K562 (cell line): ENCODE measurements at regions not wholly inside any gene's neighbourhood (a gene's known extent, or its start where the extent isn't known, plus 50 kb on each side); places are given as distances from the start of the nearest gene placed in this dataset.

Experiments used
- ATAC-seq: fragments of 200-7000 bp; cut with Tn5 transposase; 3 replicates; pipeline ENCODE4 v1.9.1; 2020; ENCODE audit warnings: moderate library complexity
- BruUV-seq: library from RNA; stranded (reverse); fragments of 400-500 nt; replicated peaks from 2 replicates; lab custom pipeline; 2021; lab: Mats Ljungman, UMichigan
- CTCF ChIA-PET: fragments of 300-600 bp; formaldehyde crosslinking; extraction: SDS; loops from one replicate; lab custom pipeline; 2021; ENCODE audit warnings: low intra/inter-chr PET ratio; lab: Yijun Ruan, JAX
- POLR2A ChIA-PET: fragments of 300-600, 350-650 bp; sonication (Branson Sonifier 250); formaldehyde crosslinking; extraction: SDS; loops from one replicate; lab custom pipeline; 2021; ENCODE audit warnings: antibody characterized with exemption, inconsistent platforms; lab: Yijun Ruan, JAX
- DNase-seq, 4 experiments: peaks; one replicate each; pipeline versions ENCODE4 v3.0.0 to v3.0.0-alpha.2; 2011 to 2018; ENCODE audit warnings: low spot score in 3 of 4, mixed read lengths in 3 of 4; ENCODE audit errors: extremely low read depth in 1 of 4
- FAIRE-seq: peaks from 2 replicates; lab custom pipeline; 2011; peaks lifted over from hg19 to GRCh38; lab: Jason Lieb, UNC
- H2AFZ ChIP-seq: 2 replicates; pipeline ENCODE4 v1.6.0; 2011; ENCODE audit warnings: low read depth, low read length, control low read depth, inconsistent platforms
- H3K27ac ChIP-seq: fragments of 200-600 bp; 3 replicates; pipeline ENCODE4 v1.8.0; 2011; ENCODE audit warnings: low read depth, mild to moderate bottlenecking, control low read depth, inconsistent platforms, low read length, moderate library complexity, mixed read lengths; ENCODE audit errors: extremely low read depth
- H3K27me3 ChIP-seq, 2 experiments: fragments of 300-600 bp in 1 of 2; 2 replicates in 1 of 2; 3 replicates in 1 of 2; pipeline versions ENCODE4 v1.6.0 to v1.8.0; 2011; ENCODE audit warnings: inconsistent platforms in 2 of 2, low read length in 2 of 2, mild to moderate bottlenecking in 1 of 2, mixed read lengths in 1 of 2, moderate library complexity in 1 of 2; ENCODE audit not compliant: control insufficient read depth in 2 of 2, insufficient read depth in 2 of 2
- H3K36me3 ChIP-seq: fragments of 300-600 bp; 3 replicates; pipeline ENCODE4 v1.8.0; 2011; ENCODE audit warnings: mild to moderate bottlenecking, low read length, inconsistent platforms; ENCODE audit not compliant: control insufficient read depth, insufficient read depth
- H3K4me1 ChIP-seq, 2 experiments: fragments of 200-600 bp in 1 of 2; replicated peaks in 1 of 2; 2 replicates in 1 of 2; 3 replicates in 1 of 2; pipeline versions ENCODE4 v1.5.1 to v1.8.0; 2011; ENCODE audit warnings: inconsistent platforms in 2 of 2, low read length in 2 of 2, mild to moderate bottlenecking in 1 of 2, mixed read lengths in 1 of 2, moderate library complexity in 1 of 2; ENCODE audit not compliant: control insufficient read depth in 2 of 2, insufficient read depth in 2 of 2
- H3K4me2 ChIP-seq: 2 replicates; pipeline ENCODE4 v1.6.1; 2011; ENCODE audit warnings: low read length, control low read depth, inconsistent platforms, mixed read lengths; ENCODE audit not compliant: insufficient read depth
- H3K4me3 ChIP-seq: fragments of 200-600 bp; sonication (generic), shearing (Covaris generic); 2 replicates; pipeline ENCODE4 v1.5.1; 2016; ENCODE audit warnings: control low read depth, inconsistent platforms
- H3K79me2 ChIP-seq: fragments of 200-600 bp; 3 replicates; pipeline ENCODE4 v1.8.0; 2011; ENCODE audit warnings: low read length, inconsistent platforms; ENCODE audit not compliant: control insufficient read depth, insufficient read depth
- H3K9ac ChIP-seq, 2 experiments: 2 replicates each; pipeline versions ENCODE4 v1.6.0 to v1.6.1; 2011; ENCODE audit warnings: low read depth in 2 of 2, low read length in 2 of 2, control low read depth in 1 of 2, inconsistent platforms in 1 of 2, mild to moderate bottlenecking in 1 of 2, mixed read lengths in 1 of 2; ENCODE audit not compliant: insufficient read depth in 1 of 2
- H3K9me1 ChIP-seq: one replicate; pipeline ENCODE4 v1.6.0; 2011; ENCODE audit warnings: inconsistent platforms, mild to moderate bottlenecking, low read length, moderate library complexity; ENCODE audit not compliant: control insufficient read depth, insufficient read depth
- H3K9me3 ChIP-seq: replicated peaks from 2 replicates; pipeline ENCODE4 v1.5.1; 2011; ENCODE audit warnings: low read depth, low read length, inconsistent platforms; ENCODE audit not compliant: control insufficient read depth, insufficient read depth
- H4K20me1 ChIP-seq: replicated peaks from 2 replicates; pipeline ENCODE4 v1.6.1; 2011; ENCODE audit warnings: low read length, inconsistent platforms, mixed read lengths; ENCODE audit not compliant: control insufficient read depth, insufficient read depth
- ARNT ChIP-seq, 2 experiments: fragments of 450-650 bp; IDR thresholded peaks; 2 replicates each; pipeline ENCODE4 v1.6.1; 2016; ENCODE audit warnings: mild to moderate bottlenecking in 1 of 2
- C11orf30 ChIP-seq: fragments of 450-650 bp; IDR thresholded peaks from 2 replicates; pipeline ENCODE4 v1.6.1; 2016; ENCODE audit warnings: low read depth, mild to moderate bottlenecking
- CBFB ChIP-seq: sonication (generic); formaldehyde crosslinking; IDR thresholded peaks from 2 replicates; pipeline ENCODE4 v1.4.0; 2020; ENCODE audit warnings: mild to moderate bottlenecking, missing genetic modification reagents
- KLF10 ChIP-seq: fragments of 250-450 bp; sonication (Bioruptor Pico); IDR thresholded peaks from 2 replicates; pipeline ENCODE4 v1.6.1; 2021; ENCODE audit warnings: matching md5 sums
- NCOA4 ChIP-seq: fragments of 450-650 bp; IDR thresholded peaks from 2 replicates; pipeline ENCODE4 v1.6.1; 2018; ENCODE audit warnings: mild to moderate bottlenecking; ENCODE audit not compliant: partially characterized antibody
- RBM17 ChIP-seq: fragments of 200-400 bp; formaldehyde crosslinking; IDR thresholded peaks from 2 replicates; pipeline ENCODE4 v1.6.1; 2017; ENCODE audit warnings: low read depth, mild to moderate bottlenecking, low read length, borderline replicate concordance
- RBM25 ChIP-seq: fragments of 200-400 bp; formaldehyde crosslinking; IDR thresholded peaks from 2 replicates; pipeline ENCODE4 v1.6.1; 2018; ENCODE audit warnings: low read length, low read depth, moderate library complexity; ENCODE audit not compliant: severe bottlenecking
- RFX5 ChIP-seq: IDR thresholded peaks from 2 replicates; pipeline ENCODE4 v1.6.1; 2011; ENCODE audit warnings: low read depth, mild to moderate bottlenecking, improper control_type of control experiment, low read length
- SIX5 ChIP-seq, 2 experiments: IDR thresholded peaks; 2 replicates each; pipeline ENCODE4 v1.6.1; 2011; ENCODE audit warnings: low read length in 2 of 2, borderline replicate concordance in 1 of 2, low read depth in 1 of 2, mild to moderate bottlenecking in 1 of 2, moderate library complexity in 1 of 2; ENCODE audit not compliant: insufficient read depth in 1 of 2
- SNIP1 ChIP-seq: fragments of 450-650 bp; IDR thresholded peaks from 2 replicates; pipeline ENCODE4 v1.7.1; 2017; ENCODE audit warnings: low read depth, mild to moderate bottlenecking
- SRSF9 ChIP-seq: fragments of 200-400 bp; formaldehyde crosslinking; IDR thresholded peaks from 2 replicates; pipeline ENCODE4 v1.6.1; 2017; ENCODE audit warnings: low read depth, low read length, borderline replicate concordance
- STAT5A ChIP-seq: IDR thresholded peaks from 2 replicates; pipeline ENCODE4 v1.6.1; 2012; ENCODE audit warnings: low read length, inconsistent platforms, borderline replicate concordance
- TAL1 ChIP-seq: fragments of 450-650 bp; IDR thresholded peaks from 2 replicates; pipeline ENCODE4 v1.6.1; 2016; ENCODE audit warnings: mild to moderate bottlenecking
- TCF7 ChIP-seq: sonication (generic); IDR thresholded peaks from 2 replicates; pipeline ENCODE4 v1.6.1; 2016; ENCODE audit warnings: antibody characterized with exemption, borderline replicate concordance
- YY1 ChIP-seq, 3 experiments: IDR thresholded peaks; 2 replicates each; pipeline ENCODE4 v1.6.1; 2011; ENCODE audit warnings: low read length in 2 of 3, mild to moderate bottlenecking in 2 of 3, moderate library complexity in 2 of 3, borderline replicate concordance in 1 of 3, control low read depth in 1 of 3, low read depth in 1 of 3; ENCODE audit not compliant: insufficient read depth in 3 of 3, insufficient replicate concordance in 2 of 3, control insufficient read depth in 1 of 3, insufficient read length in 1 of 3; ENCODE audit errors: extremely low read depth in 1 of 3
- ZNF583 ChIP-seq: fragments of 250-450 bp; sonication (Bioruptor Pico); IDR thresholded peaks from 2 replicates; pipeline ENCODE4 v1.4.0; 2020
- in situ Hi-C: fragments of 300-500 bp; cut with MboI; formaldehyde crosslinking; loops from 4 replicates; pipeline ENCODE4 v1.15.0; 2018; ENCODE audit warnings: inconsistent platforms, mixed read lengths
- intact Hi-C: fragments of 100-400 bp; cut with micrococcal nuclease; formaldehyde crosslinking; loops from 2 replicates; pipeline ENCODE4 v1.14.2; 2022
- TF ChIP-seq, protein P1 (sequence below): sonication (generic); formaldehyde crosslinking; IDR thresholded peaks from 2 replicates; pipeline ENCODE4 v1.8.1; 2023; ENCODE audit warnings: mild to moderate bottlenecking, missing genetic modification reagents, moderate library complexity
- TF ChIP-seq, protein P2 (sequence below): sonication (generic); IDR thresholded peaks from 2 replicates; pipeline ENCODE4 v1.6.1; 2016
- TF ChIP-seq, protein P3 (sequence below): fragments of 450-650 bp; conservative IDR thresholded peaks from 2 replicates; pipeline ENCODE4 v1.6.1; 2016; ENCODE audit warnings: missing genetic modification characterization, low read depth, mild to moderate bottlenecking, control low read depth, missing compliant biosample characterization

DNA sequence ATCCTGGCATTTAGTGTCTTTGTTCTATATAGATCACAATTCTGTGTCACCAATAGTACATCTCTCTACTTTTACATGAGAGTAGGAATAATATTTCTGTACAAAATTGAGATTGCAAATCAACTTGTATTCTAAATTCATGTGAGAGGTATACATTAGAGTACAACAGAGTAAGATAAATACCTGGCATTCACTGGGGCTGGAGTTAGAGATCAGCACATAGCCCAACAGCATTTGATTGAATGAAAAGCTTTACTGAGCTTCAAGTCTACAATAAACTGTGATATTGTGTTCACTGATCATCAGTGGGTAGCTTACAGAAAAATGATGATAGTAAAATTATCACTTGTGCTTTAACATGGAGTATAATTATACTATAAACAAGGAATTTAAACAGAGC, 1114.7 kb downstream of the REEP3 start:
- DNase-seq (no peak), ATAC-seq (no peak), FAIRE-seq (no peak)
- Histone ChIP-seq H3K27ac (no peak overlapping the region), H3K9ac (no peak overlapping the region), H3K27me3 (no peaks in the 10 kb centered on the region), H3K4me2 (no peak overlapping the region), H3K4me1 (no peaks in the 10 kb centered on the region), H3K36me3 (no peaks in the 10 kb centered on the region), H3K9me1 (no peaks in the 10 kb centered on the region), H4K20me1 (no peaks in the 10 kb centered on the region), H3K79me2 (no peaks in the 10 kb centered on the region), H3K4me3 (no peak overlapping the region), H3K9me3 (no peaks in the 10 kb centered on the region), H2AFZ (no peak overlapping the region)
- POLR2A ChIA-PET, result no interaction called here
- intact Hi-C loops (no loop called here), in situ Hi-C loops (no loop called here)
- CTCF ChIA-PET, result no interaction called here
- no TSS peak for BruUV-seq
- TF ChIP-seq ARNT (IDR thresholded peaks at IDR 0.05) (no peak), YY1 (IDR thresholded peaks at IDR 0.05; ENCODE audit: borderline replicate concordance in 1 of 3, control insufficient read depth in 1 of 3, extremely low read depth in 1 of 3, insufficient read depth in 3 of 3, insufficient read length in 1 of 3, insufficient replicate concordance in 2 of 3, low read depth in 1 of 3, low read length in 2 of 3) (no peak), TCF7 (no peak), CBFB (no peak), TAL1 (no peak), RFX5 (no peak), RBM17 (no peak), SNIP1 (no peak), NCOA4 (no peak), C11orf30 (no peak), KLF10 (no peak), SIX5 (IDR thresholded peaks at IDR 0.05; ENCODE audit: borderline replicate concordance in 1 of 2, insufficient read depth in 1 of 2, low read depth in 1 of 2, low read length in 2 of 2) (no peak), ZNF583 (CRISPR knock-in tag) (no peak), SRSF9 (no peak), RBM25 (no peak), STAT5A (no peak)
- TF ChIP-seq, protein P1, sequence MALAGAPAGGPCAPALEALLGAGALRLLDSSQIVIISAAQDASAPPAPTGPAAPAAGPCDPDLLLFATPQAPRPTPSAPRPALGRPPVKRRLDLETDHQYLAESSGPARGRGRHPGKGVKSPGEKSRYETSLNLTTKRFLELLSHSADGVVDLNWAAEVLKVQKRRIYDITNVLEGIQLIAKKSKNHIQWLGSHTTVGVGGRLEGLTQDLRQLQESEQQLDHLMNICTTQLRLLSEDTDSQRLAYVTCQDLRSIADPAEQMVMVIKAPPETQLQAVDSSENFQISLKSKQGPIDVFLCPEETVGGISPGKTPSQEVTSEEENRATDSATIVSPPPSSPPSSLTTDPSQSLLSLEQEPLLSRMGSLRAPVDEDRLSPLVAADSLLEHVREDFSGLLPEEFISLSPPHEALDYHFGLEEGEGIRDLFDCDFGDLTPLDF (CRISPR knock-in tag), result no peak
- TF ChIP-seq, protein P2, sequence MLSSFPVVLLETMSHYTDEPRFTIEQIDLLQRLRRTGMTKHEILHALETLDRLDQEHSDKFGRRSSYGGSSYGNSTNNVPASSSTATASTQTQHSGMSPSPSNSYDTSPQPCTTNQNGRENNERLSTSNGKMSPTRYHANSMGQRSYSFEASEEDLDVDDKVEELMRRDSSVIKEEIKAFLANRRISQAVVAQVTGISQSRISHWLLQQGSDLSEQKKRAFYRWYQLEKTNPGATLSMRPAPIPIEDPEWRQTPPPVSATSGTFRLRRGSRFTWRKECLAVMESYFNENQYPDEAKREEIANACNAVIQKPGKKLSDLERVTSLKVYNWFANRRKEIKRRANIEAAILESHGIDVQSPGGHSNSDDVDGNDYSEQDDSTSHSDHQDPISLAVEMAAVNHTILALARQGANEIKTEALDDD, result no peak
- TF ChIP-seq, protein P3, sequence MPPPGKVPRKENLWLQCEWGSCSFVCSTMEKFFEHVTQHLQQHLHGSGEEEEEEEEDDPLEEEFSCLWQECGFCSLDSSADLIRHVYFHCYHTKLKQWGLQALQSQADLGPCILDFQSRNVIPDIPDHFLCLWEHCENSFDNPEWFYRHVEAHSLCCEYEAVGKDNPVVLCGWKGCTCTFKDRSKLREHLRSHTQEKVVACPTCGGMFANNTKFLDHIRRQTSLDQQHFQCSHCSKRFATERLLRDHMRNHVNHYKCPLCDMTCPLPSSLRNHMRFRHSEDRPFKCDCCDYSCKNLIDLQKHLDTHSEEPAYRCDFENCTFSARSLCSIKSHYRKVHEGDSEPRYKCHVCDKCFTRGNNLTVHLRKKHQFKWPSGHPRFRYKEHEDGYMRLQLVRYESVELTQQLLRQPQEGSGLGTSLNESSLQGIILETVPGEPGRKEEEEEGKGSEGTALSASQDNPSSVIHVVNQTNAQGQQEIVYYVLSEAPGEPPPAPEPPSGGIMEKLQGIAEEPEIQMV (tag), result no peak
